ENCODE measurements at regions not wholly inside any gene's neighbourhood (a gene's known extent, or its start where the extent isn't known, plus 50 kb on each side); places are given as distances from the start of the nearest gene placed in this dataset.

- 90% methylated on average over 4 of the region's 4 CpGs for WGBS
Measured at GRCh38 chr4:26269038-26269437, 51.8 kb upstream of the RBPJ start.

More at GRCh38 chr4:26269038-26269437, 51.8 kb upstream of the RBPJ start:
- no peaks in the 10 kb centered on the region for H3K9me3 ChIP-seq (ENCODE audit: control insufficient read depth in 4 of 4, low read length in 3 of 4)
- no peak overlapping the region for H3K4me3 ChIP-seq (ENCODE audit: low read depth in 1 of 3, low read length in 3 of 3)
- no peak overlapping the region for H3K9ac ChIP-seq (ENCODE audit: low read depth in 1 of 2, low read length in 2 of 2)
- H3K36me3 ChIP-seq (ENCODE audit: control insufficient read depth in 4 of 4, insufficient read depth in 3 of 4, low read depth in 1 of 4, low read length in 3 of 4) = no peaks in the 10 kb centered on the region
- no peak overlapping the region for H3K27ac ChIP-seq (ENCODE audit: low read depth in 1 of 2, low read length in 2 of 2)
- H3K4me1 ChIP-seq (ENCODE audit: control insufficient read depth in 4 of 4, insufficient read depth in 4 of 4, low read length in 3 of 4) = no peaks in the 10 kb centered on the region
- no peak for DNase-seq (ENCODE audit: low spot score)
- peaks cover 0 to 2% (median 0%) of the 10 kb centered on the region in 4 donors for H3K27me3 ChIP-seq (ENCODE audit: control insufficient read depth in 4 of 4, insufficient read depth in 4 of 4, low read length in 3 of 4)
- TF ChIP-seq HNF4A (conservative IDR thresholded peaks at IDR 0.05) (no peak), RXRA (IDR thresholded peaks at IDR 0.05) (no peak)

Data from liver (tissue), 7 donors.